ENCODE measurements at regions not wholly inside any gene's neighbourhood (a gene's known extent, or its start where the extent isn't known, plus 50 kb on each side); places are given as distances from the start of the nearest gene placed in this dataset.

GRCh38 chr13:99750951-99751350 is 220.6 kb downstream of the ZIC5 start:
- DNase-seq (ENCODE audit: low spot score), result no peak
- no peak for TF ChIP-seq CTCF (IDR thresholded peaks at IDR 0.05; ENCODE audit: extremely low read depth, insufficient read depth, missing control alignments)
- in situ Hi-C loops (cut with MboI; ENCODE audit: low pct_unique_long_range_greater_than_20kb, low sequenced_read_pairs, unreplicated experiment), result no loop called here

- TF ChIP-seq CTCF (IDR thresholded peaks at IDR 0.05; ENCODE audit: extremely low read depth, insufficient read depth, missing control alignments), result no peak
- in situ Hi-C loops (cut with MboI; ENCODE audit: low pct_unique_long_range_greater_than_20kb, low sequenced_read_pairs, unreplicated experiment), result no loop called here
- DNase-seq (ENCODE audit: low spot score), result no peak
Observed at GRCh38 chr13:99749271-99750019, 222.1 kb downstream of the ZIC5 start.

- DNase-seq (ENCODE audit: low spot score), result no peak
- in situ Hi-C loops (cut with MboI; ENCODE audit: low pct_unique_long_range_greater_than_20kb, low sequenced_read_pairs, unreplicated experiment), result no loop called here
- TF ChIP-seq CTCF (IDR thresholded peaks at IDR 0.05; ENCODE audit: extremely low read depth, insufficient read depth, missing control alignments), result no peak
Observed at GRCh38 chr13:99747403-99747710, 224.2 kb downstream of the ZIC5 start.

- TF ChIP-seq CTCF (IDR thresholded peaks at IDR 0.05; ENCODE audit: extremely low read depth, insufficient read depth, missing control alignments), result no peak
- in situ Hi-C loops (cut with MboI; ENCODE audit: low pct_unique_long_range_greater_than_20kb, low sequenced_read_pairs, unreplicated experiment), result no loop called here
- no peak for DNase-seq (ENCODE audit: low spot score)
Observed at GRCh38 chr13:99746637-99747402, 224.7 kb downstream of the ZIC5 start.

GRCh38 chr13:99743094-99743493 is 228.5 kb downstream of the ZIC5 start:
- TF ChIP-seq CTCF (IDR thresholded peaks at IDR 0.05; ENCODE audit: extremely low read depth, insufficient read depth, missing control alignments), result no peak
- DNase-seq (ENCODE audit: low spot score), result no peak
- in situ Hi-C loops (cut with MboI; ENCODE audit: low pct_unique_long_range_greater_than_20kb, low sequenced_read_pairs, unreplicated experiment), result no loop called here

GRCh38 chr13:99741960-99742359 is 229.6 kb downstream of the ZIC5 start:
- no peak for TF ChIP-seq CTCF (IDR thresholded peaks at IDR 0.05; ENCODE audit: extremely low read depth, insufficient read depth, missing control alignments)
- no peak for DNase-seq (ENCODE audit: low spot score)
- in situ Hi-C loops (cut with MboI; ENCODE audit: low pct_unique_long_range_greater_than_20kb, low sequenced_read_pairs, unreplicated experiment), result no loop called here
